Activated CD8-positive, alpha-beta memory T cell treated with anti-CD3 and anti-CD28 coated beads for 48 hours (primary cell): ENCODE measurements at regions not wholly inside any gene's neighbourhood (a gene's known extent, or its start where the extent isn't known, plus 50 kb on each side); places are given as distances from the start of the nearest gene placed in this dataset.
"Not testable (repeated sequence)": the region's sequence is repeated elsewhere in the genome, so short reads cannot be mapped to it uniquely, and the experiment has no call there.

ENCODE experiments used
- DNase-seq, 3 experiments: peaks; one replicate each; pipeline ENCODE4 v3.0.0-alpha.2; 2020; ENCODE audit warnings: low read depth in 2 of 3, low spot score in 2 of 3

DNA sequence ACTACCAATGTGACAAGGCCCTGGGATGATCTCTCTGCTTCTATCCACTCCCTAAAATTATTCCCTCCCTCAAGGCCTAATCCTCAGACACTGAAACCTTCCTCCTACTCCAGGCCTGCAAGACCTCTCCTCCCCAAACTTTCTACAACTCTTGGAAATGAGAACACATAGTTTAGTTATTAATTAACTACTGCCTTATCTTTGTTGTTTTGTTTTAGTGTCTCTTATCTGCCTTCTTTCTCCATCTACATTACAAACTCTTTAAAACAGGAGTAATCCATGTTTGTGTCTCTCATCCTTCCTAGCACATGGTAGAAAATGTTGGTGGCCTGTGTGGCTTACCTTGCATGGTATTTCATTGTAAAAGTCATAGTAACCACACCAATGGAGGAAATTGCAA lies 139.9 kb upstream of the G2E3 start:
- DNase-seq: no peak

DNA sequence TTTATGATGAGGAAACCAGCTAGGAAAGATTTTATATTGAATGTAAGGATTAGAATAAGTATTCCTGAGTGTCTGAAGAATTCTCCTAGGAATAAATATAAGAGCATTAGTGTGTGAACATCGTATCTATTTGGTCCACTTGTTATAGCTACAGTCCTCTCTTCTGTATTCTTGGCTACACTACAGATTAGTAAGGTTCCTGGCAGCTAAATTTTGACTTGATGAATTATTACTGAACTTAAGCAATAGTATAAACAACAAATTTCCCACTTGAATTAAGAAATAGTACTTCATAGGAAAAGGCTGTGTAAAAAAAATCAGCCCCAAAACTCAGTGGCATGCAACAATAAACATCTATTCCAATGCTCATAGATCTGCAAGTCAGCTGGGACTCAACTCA lies 138.4 kb upstream of the G2E3 start:
- DNase-seq: no peak

GRCh38 chr14:30426463-30426862 lies 132.5 kb upstream of the G2E3 start:
- DNase-seq: no peak

- no peak for DNase-seq
Measured at GRCh38 chr14:30427401-30427800, 131.6 kb upstream of the G2E3 start.

DNA sequence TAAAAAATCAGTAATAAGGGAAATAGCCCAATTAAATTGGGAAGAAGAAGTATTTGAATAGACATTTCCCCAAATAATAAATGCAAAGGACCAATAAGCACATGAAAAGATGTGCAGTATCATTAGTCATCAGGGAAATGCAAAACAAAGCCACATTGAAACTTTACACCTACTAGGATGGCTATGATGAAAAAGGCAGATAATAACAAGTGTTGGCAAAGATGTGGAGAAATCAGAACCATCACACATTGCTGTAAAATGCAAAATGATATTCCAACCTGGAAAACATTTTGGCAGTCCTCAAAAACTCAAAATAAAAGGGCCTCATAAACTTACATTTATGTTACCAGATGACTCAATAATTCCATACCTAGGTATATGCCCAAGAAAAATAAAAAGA lies 131.1 kb upstream of the G2E3 start:
- DNase-seq: no peak

DNA sequence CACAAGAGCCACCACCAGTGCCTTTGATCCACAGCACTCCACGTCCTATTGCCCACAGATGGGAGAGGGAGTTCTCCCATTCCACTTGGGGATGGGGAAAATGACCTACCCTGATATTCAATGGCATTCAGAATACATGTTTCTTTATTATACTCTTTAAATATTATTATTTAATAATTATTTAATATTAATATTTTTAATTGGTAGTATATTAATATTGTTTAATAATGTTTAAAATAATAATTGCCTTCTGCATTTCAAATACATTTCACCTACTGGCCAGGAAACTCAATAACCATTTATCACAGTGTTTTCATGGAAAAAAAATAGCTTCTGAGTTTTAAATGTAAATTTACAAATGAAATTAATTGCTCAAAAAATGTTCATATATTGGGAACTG lies 127.4 kb upstream of the G2E3 start:
- DNase-seq: no peak

- no peak for DNase-seq
Measured at GRCh38 chr14:30440961-30441360, 118.0 kb upstream of the G2E3 start.

GRCh38 chr14:30443368-30444007 lies 115.5 kb upstream of the G2E3 start:
- DNase-seq: no peak

- no peak for DNase-seq
Measured at GRCh38 chr14:30444451-30444850, 114.5 kb upstream of the G2E3 start.

DNA sequence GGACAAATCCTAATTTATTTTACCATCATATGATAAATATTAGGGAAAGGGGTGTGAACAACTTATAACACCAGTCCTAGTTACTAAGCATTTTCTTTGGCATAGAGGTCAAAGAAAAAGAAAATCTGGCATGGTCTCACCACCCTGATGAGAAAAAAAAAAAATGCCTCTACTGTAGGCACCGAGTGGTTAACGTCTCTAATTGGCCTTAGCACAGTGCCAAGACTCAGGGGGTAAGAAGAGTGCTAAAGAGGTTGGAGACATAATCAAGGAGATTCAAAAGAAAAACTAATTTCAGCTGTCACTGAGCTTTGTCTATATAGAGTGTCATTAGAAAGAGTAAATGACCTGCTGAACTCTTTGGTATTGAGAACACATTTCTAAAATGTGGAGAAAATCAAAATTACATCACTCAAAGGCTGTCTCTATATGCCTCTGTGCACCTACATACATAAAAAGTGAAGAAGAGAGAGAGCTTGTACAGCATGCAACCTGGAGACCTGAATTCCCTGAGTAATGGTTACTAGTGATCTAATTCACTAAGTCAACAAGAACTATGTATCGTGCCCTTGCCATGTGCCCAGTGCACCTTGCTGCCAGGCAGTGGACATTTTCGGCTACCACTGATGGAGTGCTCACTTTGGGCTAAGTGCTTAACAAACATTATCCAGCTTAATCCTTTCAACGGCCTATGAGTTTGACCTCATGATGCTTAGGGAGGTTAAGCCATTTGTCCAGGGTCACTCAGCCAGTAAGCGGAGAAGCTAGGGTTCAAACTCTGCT lies 113.8 kb upstream of the G2E3 start:
- DNase-seq: no peak

DNA sequence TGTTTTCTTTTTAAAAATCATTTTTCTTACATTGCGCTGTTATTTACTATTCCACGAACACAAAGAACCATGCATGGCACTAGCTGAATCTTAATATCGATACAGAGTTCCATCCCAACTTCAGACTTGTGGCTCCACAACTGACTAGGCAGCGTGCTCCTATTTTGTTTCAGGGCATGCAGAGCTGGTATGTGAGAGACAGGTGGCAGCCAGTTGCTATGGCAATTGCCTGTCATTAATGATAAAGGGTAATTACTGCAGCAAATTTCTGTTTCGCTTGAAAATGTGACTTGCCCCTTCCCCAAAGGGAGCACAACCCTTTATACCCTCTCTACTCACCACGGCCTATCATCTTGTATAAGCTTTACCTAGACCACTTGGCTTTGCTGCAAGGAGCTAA lies 113.1 kb upstream of the G2E3 start:
- no peak for DNase-seq

GRCh38 chr14:30450631-30451545 lies 108.1 kb upstream of the G2E3 start:
- DNase-seq: no peak

DNA sequence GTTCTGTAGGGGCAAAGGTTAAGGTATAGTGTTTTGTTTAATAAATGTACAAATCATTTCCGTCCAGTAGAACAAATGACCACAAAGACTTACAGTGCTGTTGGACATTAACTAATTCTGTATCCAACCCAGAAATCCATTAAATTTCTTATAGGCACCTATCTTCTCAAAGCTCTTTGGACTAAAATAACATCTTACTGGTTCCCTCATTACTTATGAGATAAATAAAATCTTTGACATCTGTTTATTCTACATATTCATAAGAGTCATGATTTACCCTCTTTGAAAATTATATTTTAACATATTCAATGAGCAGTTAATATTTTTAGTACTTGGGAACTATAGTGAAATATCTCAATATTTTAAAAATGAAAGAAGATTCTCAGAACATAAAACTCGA lies 102.7 kb upstream of the G2E3 start:
- no peak for DNase-seq

- no peak for DNase-seq
Measured at GRCh38 chr14:30462358-30462757, 96.6 kb upstream of the G2E3 start.

DNA sequence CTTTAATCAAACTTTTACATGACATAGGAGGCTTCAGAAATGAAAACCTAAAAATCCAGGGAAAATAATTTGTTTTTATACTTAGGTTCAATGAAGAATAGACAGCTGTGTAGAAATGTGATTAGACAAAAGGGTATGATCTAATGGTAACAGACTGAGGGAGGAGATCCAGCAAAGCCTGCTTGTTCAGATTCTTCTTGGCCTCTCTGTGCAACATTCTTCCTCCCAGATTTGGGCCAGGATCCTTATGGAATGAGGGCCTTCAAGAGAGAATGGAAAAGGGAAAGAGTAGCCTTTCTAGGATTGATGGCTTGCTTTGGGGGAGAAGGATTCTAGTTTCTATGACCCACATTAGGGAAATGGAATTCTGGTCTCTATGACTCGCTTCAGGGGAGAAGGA lies 94.5 kb upstream of the G2E3 start:
- no peak for DNase-seq

DNA sequence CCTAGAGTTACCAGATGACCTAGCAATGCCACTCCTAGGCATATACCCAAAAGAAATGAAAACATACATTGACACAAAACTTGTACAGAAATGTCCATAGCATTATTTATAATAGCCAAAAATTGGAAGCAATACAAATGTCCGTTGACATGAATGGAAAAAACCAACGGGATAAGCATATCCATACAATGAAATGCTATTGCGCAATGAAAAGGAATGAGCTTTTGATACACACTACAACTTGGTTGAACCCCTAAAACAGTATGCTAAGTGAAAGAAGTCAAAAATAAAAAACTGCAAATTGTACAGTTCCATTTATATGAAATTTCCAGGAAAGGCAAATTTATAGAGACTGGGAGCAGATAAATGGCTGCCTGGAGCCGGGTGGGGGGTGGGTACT lies 90.6 kb upstream of the G2E3 start:
- no peak for DNase-seq

DNA sequence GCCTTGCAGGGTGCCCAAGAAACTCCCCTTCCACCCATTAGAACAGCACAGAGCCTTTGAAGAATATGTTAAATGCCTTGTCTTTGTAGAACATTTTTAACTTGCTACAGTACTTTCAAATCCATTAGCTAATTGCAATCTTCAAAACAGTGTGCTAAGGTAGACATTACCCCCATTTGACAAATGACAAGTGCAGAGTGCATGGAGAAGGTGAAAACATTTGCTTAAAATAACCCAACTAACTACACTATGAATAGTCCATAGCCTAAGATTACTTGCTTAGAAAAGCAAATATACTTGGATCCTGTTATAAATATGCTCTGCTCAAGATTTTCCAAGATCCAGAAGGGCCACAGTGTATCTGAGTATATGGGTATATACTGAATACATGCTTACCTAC lies 87.0 kb upstream of the G2E3 start:
- DNase-seq: no peak

GRCh38 chr14:30473846-30474696 lies 84.9 kb upstream of the G2E3 start:
- DNase-seq: not testable (repeated sequence)

DNA sequence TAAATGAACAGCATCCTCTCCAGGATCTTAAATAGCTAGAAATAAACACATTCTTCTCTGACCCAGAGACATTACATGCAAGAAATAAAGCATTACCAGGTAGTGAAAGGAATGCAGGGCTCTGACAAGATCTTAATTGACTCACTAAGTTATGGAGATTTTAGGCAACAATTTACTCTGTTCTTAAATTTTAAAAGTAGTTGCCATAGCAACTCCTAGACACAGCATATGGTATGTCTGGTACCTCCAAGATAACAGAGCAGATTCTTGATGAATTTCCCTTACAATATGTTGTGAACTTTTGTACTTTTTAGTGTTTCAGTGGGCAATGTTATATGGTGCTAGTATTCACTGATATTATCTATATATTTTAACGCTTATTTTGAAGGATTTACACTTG lies 76.7 kb upstream of the G2E3 start:
- no peak for DNase-seq

GRCh38 chr14:30484201-30484600 lies 74.8 kb upstream of the G2E3 start:
- no peak for DNase-seq

GRCh38 chr14:30484976-30485375 lies 74.0 kb upstream of the G2E3 start:
- no peak for DNase-seq
